Ecto neural progenitor cell (in vitro differentiated cells): ENCODE measurements at regions not wholly inside any gene's neighbourhood (a gene's known extent, or its start where the extent isn't known, plus 50 kb on each side); places are given as distances from the start of the nearest gene placed in this dataset.
"Not testable (repeated sequence)": the region's sequence is repeated elsewhere in the genome, so short reads cannot be mapped to it uniquely, and the experiment has no call there.

Experiments used
- DNase-seq: peaks from one replicate; pipeline ENCODE4 v3.0.0-alpha.2; 2018; ENCODE audit warnings: low spot score

DNA sequence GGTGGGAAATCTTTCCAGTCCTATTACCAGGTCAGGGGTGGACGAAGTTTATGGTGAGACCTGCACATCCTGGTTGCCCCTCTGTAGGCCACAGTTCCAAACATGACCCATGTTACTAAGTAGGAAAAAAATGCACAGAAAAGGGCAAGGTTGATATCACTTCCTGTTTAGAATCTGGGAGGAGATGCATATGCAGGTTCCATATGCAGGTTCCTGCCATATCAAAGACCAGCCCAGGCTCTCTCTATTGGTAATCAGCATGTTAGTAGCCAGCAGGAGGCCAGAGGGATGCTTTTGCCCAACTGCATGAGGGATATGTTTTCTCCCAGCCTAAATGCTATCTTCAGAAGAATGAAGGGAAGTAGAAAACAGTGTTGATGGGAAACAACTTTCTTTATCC, 657.2 kb downstream of the ANKRD50 start:
- DNase-seq: no peak

DNA sequence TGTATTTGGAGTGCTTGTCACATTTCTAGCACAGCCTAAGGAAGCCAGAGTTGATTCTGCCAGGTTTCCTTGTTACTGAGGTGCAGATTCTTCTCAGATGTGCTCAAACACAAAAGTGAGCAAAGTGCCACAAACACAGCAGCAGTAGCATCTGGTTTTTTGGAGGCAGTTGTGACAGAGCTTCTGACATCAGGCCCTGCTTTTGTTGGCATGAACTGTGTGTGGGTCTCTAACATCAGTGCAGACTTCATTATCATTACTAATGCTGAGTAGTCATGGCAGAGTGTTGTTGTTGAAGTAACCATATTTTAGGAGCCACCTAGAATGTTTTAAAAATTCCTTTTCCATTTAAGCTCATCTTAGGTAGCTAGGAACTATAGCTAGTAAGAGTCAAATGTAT, 656.6 kb downstream of the ANKRD50 start:
- no peak for DNase-seq

DNA sequence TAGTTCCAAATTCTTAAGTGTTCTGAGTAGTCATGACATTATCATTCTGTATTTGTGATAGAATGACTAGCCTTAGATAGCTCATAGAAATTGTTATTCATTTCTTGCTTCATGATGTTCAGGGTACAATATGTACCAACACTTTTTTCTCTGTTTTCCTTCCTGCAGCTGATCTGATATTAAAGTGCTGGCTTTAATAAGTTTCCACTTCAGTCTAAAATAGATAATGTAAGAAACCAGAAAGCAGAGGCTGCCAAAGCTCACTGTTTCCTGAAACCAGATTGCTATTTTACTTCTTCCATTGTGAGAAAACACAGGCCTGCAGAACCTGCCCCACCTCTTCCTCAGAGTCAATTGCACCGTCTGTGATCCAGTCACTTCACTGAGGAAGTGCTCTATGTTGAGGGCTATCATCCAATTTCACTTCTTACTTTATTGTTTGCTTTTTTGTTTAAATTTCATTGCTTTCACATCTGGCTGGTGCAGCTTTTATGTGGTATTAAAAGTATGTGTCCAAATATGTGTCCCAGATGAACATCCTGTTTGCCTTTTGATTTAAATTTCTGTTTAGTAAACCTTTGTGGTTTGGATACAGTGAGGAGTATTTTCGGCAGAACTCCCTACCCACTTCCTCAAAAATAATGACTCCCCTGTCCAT, 652.1 kb downstream of the ANKRD50 start:
- no peak for DNase-seq

DNA sequence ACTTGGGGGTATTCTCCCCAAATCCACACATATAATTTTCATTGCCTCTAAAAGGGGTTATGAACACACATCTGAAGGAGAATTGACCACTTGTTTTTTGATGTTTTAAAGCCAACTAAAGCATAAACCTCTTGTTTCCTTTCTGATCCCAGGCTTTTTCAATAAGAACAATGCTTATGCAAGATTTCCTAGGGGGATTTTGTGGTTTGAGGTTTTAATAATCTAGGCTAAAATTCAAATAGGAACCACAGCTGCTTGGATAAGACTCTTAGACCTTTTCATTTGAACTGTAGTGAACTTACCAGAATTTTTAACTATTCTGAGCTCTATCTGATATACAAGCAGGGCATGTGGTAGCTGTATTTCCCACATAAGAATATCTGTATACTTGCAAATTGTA, 651.1 kb downstream of the ANKRD50 start:
- DNase-seq: no peak

DNA sequence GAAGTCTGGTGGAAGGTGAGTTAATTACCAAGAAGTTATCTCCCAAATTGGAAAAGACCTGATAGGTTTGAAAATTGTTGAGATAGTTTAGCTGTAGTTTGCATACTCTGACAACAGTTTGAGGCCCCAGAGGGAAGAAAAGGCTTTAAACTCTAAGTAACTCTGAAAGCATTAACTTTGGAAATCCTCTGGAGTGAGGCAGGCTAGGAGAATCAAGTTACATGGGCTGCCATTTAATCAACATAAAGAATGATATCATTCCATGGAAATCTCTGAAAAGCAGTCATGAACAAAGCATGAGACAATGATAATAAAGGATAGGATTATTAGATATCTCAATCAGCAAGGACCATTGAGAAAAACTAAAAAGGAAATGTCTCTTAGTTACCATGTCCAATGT, 647.1 kb downstream of the ANKRD50 start:
- no peak for DNase-seq

DNA sequence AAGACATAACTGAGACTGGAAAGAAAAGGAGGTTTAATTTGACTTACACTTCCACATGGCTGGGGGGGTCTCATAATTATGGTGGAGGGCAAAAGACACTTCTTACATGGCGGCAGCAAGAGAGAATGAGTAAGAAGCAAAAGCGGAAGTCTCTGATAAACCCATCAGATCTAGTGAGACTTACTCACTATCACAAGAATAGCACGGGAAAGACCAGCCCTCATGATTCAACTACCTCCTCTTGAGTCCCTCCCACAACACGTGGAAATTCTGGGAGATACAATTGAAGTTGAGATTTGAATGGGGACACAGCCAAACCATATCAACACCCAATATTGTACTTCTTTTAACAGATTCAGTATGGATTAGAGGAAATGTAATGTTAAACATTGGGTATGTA, 646.6 kb downstream of the ANKRD50 start:
- DNase-seq: no peak

DNA sequence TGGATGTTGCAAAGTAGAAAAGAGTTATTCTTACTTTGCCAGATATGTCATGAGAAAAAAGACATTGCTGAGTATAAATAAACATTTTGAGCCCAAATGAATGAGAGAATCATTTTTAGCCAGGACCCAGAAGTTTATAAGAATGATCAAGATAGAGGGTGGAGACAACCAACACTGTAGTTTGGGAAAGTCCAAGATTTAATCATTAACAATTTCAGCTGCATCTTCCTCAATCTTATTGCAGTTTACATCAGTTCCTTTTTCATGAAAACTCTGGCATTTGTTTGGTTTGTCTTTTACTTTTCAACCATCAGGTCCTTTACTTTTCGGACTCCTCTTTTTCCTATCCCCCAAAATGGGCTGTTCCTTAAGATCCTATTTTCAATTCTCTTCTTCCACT, 645.9 kb downstream of the ANKRD50 start:
- DNase-seq: no peak

DNA sequence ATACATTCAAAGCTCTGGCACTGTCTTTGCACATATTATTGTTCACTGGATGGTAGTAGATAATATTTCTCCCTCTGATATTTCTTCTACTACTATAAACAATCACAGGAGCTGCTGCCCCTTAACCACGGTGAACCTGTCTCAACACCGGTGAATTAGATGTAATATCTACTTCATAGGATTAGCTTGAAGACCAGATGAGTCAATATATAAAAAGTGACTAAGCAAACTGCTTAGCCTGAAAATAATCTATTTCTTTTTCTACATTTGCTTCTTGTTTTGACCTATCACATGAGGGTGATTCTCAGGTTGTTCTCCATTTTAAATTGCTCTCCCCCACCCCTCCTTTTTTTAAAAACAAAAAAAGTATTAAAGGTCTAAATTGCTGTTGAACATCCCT, 645.5 kb downstream of the ANKRD50 start:
- DNase-seq: no peak

DNA sequence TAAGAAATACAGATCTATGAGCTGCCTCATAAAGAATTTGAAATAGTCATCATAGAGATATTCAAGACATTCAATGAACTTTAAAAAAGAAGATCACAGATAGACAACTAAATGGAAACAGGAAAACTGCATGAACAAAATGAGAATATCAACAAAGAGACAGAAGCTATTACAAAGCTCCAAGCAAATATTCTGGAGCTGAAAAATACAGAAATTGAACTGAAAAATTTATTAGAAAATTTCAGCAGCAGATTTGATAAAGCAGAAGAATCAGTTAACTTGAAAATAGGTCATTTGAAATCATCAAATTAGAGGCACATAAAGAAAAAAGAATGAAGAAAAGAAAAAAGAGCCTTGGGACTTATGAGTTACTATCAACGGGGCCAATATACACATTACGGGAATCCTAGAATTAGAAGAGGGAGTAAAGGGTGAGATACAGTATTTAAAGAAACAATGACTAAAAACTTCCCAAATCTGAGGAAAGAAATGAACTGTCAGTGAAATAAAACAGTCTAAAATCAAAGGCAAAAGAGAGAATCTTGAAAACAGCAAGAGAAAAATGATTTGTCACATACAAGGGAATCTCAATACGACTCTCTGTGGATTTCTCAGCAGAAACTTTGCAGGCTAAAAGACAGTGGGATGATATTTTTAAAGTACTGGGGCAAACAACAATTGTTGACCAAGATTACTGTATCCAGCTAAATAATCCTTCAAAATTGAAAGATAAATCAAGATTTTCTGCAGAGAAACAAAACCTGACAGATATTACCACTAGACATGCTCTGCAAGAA, 641.6 kb downstream of the ANKRD50 start:
- no peak for DNase-seq

DNA sequence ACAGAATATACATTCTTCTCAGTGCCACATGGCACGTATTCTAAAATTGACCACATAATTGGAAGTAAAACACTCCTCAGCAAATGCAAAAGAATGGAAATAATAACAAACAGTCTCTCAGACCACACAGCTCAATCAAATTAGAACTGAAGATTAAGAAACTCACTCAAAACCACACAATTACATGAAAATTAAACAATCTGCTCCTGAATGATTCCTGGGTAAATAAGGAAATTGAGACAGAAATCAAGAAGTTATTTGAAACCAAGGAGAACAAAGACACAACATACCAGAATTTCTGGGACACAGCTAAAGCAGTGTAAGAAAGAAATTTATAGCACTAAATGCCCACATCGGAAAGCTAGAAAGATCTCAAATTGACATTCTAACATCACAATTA, 637.3 kb downstream of the ANKRD50 start:
- DNase-seq: not testable (repeated sequence)

DNA sequence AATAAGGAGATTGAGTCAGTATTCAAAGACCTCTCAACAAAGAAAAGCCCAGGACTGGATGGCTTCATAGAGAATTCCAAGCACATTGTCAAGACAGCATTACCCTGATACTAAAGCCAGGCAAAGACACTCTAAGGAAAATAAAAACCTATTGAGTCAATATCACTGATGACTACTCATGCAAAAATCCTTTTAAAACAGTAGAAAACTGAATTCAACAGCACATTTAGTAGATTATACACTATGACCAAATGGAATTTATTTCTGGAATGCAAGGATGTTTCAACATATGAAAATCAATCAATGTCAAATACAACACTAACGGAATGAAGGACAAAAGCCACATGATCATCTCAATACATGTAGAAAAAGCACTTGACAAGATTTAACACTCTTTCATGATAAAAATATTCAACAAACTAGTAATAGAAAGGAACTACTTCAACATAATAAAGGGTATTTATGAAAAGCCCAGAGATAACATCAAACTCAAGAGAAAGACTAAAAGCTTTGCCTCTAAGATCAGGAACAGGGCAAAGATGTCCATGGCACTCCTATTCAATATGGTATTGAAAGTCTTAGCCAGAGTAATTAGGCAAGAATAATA, 633.3 kb downstream of the ANKRD50 start:
- no peak for DNase-seq

DNA sequence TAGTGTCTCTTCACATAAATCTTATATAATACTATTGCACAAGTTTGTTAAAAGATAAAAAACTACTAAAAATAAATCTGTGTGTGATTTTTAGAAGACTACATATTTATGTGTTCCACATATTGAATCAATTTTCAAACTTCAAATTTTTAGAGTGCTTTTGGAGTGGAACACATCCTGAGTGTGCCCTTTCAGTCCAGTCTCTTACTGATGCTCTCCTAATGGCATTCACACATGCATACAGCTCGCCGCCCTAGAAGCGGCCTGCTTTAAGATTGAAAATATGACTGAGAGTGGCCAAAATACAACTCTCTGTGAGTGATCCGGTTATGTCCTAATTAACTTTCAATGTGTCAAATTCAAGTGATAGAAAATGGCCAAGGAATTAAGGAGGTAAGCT, 628.8 kb downstream of the ANKRD50 start:
- DNase-seq: no peak

DNA sequence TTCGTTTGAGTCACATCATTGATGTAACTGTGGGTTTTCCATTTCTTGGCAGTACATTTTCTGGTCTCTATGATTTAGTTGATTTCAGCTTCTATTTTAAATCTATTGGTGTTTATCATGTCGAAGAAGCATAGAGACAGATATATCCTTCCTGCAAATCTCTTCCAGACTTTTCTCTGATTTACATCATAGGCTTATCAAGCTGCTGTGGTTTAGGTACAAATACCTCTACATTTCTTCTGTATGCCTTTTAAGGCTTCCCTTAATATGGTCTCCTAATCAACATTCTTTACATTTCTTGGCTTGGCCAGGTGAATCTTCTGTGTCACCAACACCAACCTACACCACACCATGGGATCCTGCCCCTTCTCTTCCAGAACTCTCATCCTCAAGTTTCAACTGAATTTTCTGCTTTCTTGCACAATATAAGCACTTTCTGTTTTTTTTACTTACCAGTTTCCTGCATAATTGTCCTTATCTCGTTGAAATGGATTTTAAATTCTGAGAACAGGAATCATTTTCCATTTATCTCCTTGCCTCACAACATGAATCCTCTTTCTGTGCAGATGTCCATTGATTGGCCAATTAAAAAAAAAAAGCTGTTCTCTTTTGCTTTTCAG, 626.9 kb downstream of the ANKRD50 start:
- no peak for DNase-seq

DNA sequence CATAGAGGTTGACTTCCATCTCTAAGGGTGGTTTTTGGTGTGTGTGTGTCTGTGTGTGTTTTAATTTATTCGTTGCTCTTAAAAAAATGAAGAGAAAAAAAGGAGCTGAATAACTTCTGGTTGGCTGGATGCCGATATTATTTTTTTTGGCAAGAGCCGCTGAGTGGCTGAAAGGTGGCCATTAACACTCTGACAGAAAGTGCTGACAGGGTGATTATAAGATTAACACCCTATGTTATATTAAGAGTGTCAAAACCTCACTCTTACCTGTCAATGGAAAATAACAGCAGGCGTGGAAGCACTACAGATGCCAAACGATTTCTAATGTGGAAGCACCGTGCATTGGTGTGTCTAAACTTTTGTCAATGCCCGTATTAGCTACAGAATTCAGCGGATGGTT, 622.5 kb downstream of the ANKRD50 start:
- DNase-seq: no peak

DNA sequence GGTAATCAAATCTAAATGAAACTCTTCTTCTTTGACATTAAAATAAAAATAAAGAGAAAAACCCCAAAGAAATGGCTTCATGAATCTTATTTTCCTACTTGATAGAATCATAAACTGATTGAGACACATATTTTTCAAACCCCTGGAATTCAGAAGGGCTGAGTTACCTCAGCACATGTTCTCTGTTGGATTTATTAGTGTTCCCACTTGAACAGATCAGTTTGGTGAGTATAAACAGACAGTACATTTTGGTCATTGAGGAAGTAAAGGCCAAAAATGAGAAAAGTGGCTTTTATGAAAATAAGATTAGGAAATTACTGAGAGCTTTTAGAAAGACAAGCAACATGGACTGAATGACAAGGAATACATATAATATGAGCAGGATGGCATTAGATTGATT, 620.4 kb downstream of the ANKRD50 start:
- no peak for DNase-seq

DNA sequence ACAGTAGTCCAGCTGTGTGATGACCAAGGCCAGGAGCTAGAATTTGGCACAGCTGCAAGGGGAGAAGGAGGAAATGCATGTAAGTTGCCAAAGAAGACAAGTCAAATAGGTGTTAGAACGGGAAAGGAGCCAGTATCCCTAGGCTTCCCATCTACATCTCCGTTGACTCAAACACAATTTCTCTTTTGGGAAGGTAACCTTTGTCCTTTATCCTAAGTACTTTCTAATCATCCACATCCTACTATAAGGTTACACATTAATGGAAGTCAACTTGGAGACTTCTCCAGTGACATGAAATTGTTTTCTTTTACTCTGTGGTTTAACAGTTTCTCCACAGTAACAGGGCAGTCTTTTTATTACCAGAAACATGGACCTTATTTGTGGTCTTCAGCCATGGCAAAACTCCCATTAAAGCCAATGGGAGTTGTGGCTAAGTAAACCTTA, 620.0 kb downstream of the ANKRD50 start:
- DNase-seq: no peak

DNA sequence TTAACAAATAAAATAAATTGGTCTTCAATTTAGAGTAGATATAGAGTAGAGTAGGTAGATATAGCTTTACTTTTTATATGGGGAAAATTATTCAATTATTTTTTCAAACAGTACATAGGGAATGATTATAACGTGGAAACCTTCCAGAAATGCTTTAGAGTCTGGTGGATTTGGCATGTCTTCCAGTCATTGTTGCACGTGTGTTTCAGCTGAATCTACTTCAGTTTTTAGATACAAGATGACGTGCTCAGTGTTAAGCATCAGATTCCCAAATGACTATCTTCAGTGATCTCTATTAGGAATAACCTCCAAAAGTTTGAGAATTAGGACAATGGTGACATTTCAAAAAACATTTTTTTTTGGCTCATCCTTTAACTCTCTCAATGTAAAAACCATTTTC, 616.9 kb downstream of the ANKRD50 start:
- no peak for DNase-seq

DNA sequence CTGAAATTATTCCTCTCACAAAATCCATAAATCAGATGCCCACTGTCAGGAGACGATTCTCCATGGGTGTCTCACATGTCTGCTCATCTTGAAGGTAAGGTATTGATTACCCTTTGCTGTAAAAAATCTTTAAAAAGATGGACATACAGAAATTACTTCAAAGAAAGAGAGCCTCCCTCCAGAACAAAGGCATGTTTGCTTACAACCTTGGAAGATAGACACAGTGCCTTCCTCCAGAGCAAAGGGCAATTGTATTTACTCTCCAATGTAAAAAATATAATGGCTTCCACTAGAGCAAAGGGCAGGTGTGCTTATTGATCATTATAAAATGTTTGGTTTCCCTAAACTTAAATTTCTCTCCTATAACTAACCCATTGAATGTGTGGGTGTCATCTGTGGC, 616.2 kb downstream of the ANKRD50 start:
- no peak for DNase-seq

DNA sequence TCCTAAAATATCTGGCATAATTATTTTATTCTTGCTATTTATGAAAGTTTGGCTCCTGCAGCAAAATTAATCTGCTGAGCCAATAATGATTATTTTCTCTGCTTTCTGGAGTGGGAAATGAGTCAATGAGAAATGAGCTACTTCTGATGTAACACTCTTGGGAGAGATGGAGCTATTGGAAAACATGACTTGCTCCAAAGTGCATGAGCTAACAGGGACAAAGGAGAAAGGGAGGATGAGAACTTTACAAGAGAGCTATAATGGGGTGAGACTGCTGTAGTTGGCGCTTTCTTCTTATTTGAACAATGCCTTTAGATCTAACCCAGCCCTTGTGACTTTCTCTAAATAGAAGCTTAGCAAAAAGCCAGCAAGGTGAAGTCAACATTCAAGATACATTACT, 615.1 kb downstream of the ANKRD50 start:
- DNase-seq: no peak

DNA sequence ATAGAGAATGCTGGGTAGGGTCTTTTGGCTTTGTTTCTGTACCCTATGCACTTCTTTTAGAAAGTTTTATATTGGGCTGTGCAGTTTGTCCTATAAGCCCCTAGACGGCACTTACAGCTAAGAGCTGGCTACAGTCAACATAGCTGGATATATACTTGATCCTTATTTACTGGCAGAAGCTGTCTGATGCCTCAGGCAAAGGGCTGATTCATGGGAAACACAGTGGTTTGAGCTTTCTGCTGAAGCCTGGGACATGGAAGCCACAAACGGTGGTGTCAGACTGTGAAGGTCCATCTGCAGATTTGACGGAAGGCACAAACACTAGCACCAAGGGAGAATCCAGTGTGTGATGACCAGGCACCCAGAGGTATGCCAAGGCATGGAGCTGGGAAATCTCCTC, 608.4 kb downstream of the ANKRD50 start:
- DNase-seq: no peak

DNA sequence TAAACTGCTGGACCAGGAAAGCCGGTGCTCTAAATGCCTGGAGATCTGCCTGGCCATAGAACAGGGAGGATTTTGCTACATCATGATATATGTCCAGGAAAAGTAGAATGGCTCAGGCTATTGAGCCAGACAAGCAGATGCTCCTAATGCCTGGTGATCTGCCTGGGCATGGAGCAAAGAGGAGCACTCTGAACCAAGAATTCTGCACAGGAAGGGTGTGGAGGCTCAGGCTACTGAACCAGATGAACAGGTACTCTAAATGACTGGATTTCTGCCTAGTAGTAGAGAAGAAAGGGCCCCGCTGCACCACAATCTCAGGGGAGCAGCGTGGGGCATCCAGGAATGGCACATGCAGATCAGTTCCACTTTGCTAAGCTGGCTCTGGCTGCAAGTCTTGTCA, 607.9 kb downstream of the ANKRD50 start:
- no peak for DNase-seq

DNA sequence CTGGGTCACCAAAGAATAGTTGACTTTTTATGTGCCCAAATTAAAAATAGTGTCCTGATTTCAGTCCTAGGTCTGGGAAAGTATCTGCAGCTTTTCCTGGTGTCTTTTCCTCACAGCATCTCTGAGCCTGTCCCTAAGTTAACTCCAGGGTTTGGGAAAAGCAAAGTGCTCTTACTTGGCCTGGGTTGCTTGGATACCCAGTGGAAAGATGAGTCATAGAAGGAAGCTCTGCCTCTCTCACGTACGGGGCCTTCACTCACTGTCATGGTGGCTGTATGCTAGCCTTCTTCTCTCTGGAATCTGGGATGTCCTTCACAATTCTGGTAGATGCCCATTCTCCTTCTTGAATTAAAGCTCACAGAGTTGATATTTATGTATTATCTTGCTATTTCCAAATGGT, 607.3 kb downstream of the ANKRD50 start:
- no peak for DNase-seq

DNA sequence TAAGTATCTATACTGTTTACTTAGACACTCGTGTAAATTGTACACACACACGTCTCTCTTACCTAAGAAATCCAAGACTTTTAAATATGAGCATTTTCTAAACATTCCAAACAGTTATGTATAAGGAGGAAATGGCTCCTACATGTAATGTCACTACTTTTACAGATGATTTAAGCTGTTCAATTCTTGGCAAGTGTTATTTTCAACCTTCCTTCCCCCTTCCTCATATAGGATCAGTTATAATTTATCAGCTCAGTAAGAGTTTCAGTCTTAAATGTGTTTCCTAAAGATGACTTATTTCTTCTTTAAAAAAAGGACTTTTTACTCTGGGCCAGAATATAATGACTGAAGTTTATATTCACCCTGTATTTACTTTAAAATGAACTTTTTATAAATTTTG, 601.1 kb downstream of the ANKRD50 start:
- no peak for DNase-seq
